ENCODE measurements at regions not wholly inside any gene's neighbourhood (a gene's known extent, or its start where the extent isn't known, plus 50 kb on each side); places are given as distances from the start of the nearest gene placed in this dataset.
"Not testable (repeated sequence)": the region's sequence is repeated elsewhere in the genome, so short reads cannot be mapped to it uniquely, and the experiment has no call there.

GRCh38 chr7:69232445-69233376, 365.6 kb upstream of the AUTS2 start:
- no peak for DNase-seq (ENCODE audit: low spot score)

GRCh38 chr7:69237541-69237940, 360.7 kb upstream of the AUTS2 start:
- DNase-seq (ENCODE audit: low spot score) = no peak

DNA sequence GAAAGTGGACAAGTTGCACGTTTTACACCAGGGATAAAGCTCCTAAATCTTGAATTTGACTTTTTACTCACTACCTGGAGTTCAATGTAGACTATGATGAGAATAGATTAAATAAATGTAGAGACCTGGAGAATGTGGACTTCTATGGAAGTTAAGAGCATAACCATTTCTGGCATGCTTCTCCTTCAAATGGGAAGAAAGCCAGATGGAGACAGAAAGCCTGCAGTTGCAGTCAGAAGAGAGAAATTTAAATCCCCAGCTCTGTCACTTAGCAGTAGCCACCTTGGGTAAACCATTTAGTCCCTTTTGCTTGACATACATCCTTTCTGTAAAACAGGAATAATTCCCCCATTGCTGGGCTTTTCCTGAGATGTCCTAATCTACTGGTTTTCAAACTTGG, 355.3 kb upstream of the AUTS2 start:
- DNase-seq (ENCODE audit: low spot score) = no peak

- no peak for DNase-seq (ENCODE audit: low spot score)
Measured at GRCh38 chr7:69244701-69245100, 353.6 kb upstream of the AUTS2 start.

GRCh38 chr7:69245646-69246045, 352.6 kb upstream of the AUTS2 start:
- DNase-seq (ENCODE audit: low spot score) = no peak

DNA sequence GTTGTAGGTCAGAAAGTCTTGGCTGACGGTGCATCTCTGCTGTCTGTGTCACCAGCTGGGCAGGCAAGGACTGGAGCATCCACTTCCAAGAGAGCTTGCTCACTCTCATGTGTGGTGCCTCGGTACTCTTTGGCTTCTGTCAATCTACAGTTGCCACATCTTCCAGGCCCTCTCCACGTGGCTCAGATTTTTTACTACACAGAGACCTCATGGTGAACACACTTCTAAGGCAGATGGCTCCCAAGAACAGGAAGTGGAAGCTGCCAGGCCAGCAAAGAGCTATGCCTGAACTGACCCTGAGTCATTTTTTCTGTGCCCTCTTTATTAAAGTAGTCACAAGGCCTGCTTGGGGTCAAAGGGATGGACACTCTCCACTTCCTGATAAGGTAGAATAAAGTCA, 351.5 kb upstream of the AUTS2 start:
- no peak for DNase-seq (ENCODE audit: low spot score)

GRCh38 chr7:69248382-69248828, 349.9 kb upstream of the AUTS2 start:
- not testable (repeated sequence) for DNase-seq (ENCODE audit: low spot score)

DNA sequence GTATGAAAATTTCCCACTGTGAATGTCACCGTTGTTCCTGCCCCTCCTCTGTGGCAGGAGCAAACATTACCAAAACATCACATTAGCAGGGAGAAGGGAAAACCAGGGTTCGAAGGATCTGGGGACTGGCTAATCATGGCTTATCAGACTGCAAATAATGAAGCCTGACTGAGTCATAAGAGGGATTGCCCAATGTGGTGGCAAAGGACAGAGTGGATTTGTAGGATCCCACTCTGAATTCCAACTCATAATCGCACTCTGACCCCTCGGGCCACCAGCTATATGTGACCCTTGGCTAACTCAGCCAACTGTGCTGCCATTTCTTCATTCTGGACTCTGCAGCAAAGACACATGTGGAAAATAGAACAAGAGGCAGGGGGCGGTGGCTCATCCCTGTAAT, 347.3 kb upstream of the AUTS2 start:
- no peak for DNase-seq (ENCODE audit: low spot score)

GRCh38 chr7:69254643-69255042, 343.6 kb upstream of the AUTS2 start:
- DNase-seq (ENCODE audit: low spot score) = no peak

DNA sequence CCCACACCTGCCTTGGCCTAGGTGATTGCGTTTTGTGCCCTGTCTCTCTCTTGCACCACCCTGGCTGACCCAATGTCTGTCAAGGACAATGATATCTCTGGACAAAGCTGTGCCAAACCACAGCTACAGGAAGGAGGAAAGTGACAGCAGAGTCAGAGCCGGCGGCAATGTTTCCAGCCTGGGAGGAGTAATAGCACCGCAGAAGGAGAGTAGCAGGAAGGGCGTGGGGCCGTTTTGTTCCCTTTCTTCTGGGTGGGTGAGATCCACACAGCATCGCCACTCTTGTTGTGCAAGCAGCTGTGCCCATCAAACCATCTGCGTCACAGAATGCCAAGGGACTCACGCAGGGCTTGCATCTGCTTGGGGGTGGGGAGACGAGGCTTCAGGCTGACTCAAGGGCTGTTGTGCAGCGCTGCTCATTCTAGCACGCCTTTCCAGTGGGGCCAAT, 341.6 kb upstream of the AUTS2 start:
- DNase-seq (ENCODE audit: low spot score) = no peak

DNA sequence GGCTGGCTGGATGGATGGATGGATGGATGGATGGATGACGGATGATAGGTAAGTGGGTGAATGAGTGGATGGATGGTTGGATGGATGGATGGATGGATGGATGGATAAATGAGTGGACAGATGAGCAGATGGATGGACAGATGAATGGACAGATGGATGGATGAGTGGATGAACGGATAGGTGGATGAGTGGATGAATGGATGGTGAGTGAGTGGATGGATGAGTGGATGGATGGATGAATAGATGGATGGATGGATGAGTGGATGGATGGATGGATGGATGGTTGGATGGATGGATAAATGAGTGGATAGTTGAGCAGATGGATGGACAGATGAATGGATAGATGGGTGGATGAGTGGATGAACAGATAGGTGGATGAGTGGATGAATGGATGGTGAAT, 340.7 kb upstream of the AUTS2 start:
- DNase-seq (ENCODE audit: low spot score) = no peak

GRCh38 chr7:69259445-69259844, 338.8 kb upstream of the AUTS2 start:
- DNase-seq (ENCODE audit: low spot score) = no peak

DNA sequence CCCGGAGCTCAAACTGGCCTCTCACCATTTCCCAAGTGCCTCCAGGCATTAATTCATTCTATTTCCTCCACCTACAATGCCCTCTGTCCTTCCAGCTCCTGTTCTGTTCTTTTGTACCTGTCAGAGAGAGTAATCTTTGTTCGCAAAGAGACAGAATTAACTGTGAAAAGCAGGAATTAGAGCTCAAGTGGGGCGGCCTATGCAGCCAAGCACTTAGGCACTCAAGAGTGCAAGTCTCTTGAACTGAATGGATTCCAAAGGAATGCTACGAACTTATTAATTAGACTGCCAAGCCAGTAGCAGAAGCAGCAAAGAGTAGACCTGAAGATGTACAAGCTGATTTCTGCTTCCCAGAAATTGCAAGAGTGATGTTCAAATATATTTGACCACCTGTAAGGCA, 338.3 kb upstream of the AUTS2 start:
- DNase-seq (ENCODE audit: low spot score) = no peak

- no peak for DNase-seq (ENCODE audit: low spot score)
Measured at GRCh38 chr7:69263550-69263949, 334.7 kb upstream of the AUTS2 start.

DNA sequence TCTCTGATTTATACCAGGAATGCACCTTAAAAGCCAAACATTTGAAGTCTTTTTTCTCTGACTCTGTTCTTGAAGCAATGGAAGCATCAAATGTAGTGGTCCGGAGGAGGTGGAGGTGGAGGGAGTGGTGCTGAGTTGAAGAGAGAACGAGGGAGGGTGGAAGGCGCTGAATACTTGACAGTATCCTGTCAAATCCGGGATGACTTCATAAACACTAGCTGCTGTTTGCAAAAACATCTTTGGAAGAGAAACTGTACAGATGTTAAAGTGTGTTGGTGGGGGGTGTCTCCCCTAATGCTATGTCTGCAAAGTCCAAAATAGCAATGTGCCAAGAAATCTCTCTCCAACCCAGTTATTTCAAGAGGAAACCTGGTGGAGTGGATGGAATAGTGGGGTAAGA, 328.5 kb upstream of the AUTS2 start:
- DNase-seq (ENCODE audit: low spot score) = no peak

GRCh38 chr7:69272101-69272500, 326.2 kb upstream of the AUTS2 start:
- DNase-seq (ENCODE audit: low spot score) = no peak

- DNase-seq (ENCODE audit: low spot score) = no peak
Measured at GRCh38 chr7:69276011-69276729, 322.1 kb upstream of the AUTS2 start.

DNA sequence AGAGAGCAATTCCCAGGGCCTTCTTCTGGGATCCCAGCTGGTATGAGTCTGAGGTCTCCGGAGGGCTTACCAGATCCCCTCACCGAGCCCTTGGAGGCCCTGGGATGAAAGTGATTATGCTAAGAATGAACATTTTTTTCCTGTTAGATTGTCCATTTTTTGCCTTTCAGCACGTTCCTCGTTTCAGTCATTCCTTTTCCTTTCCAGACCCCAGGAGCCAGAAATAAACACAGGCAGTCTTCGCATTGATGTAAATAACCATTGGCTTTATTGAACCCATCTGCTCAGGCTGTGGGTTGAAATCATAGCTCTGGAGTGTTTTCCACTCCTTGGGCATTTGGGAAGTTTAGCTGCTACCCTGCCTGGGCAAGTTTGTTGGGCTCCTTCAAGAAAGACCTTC, 320.9 kb upstream of the AUTS2 start:
- no peak for DNase-seq (ENCODE audit: low spot score)

- DNase-seq (ENCODE audit: low spot score) = no peak
Measured at GRCh38 chr7:69282946-69283345, 315.3 kb upstream of the AUTS2 start.

DNA sequence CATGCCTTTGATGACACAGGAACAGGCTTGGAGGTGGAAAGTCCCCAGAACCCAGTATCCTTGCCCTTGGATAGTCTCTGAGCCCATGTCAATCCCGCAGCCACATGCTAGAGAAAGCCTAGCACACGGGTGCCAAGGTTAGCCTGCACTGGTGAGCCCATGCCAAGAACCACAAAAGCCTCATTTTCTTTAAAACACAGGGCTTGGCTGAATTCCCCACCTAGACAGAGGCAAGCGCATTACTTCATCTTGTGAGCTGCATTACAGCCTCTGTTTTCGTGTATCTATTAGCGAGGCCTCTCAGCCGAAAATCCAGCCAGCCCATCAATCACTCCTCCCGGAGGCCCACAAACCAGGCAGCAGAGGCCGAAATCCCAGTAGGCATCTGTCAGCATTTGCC, 314.9 kb upstream of the AUTS2 start:
- DNase-seq (ENCODE audit: low spot score) = peak; percentile 76

- no peak for DNase-seq (ENCODE audit: low spot score)
Measured at GRCh38 chr7:69285854-69286253, 312.4 kb upstream of the AUTS2 start.

DNA sequence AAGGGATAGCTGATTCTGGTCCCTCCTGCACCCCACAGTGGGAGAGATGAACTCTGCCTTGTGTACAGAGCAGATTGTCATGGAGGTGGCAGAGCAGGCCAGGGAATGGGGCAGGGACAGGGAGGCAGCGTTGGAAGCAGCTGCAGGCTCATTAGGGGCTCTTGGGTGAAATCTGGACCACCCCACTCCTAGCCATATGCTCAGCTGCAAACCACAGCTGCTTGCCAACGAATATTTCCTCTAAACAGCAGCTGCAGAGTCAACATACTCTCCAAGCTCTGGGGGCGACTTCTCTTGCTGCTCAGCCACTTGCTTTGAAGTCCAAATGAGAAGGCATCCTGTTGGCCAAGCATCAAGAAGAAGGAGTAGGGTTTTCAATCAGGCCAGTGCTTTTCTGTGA, 302.3 kb upstream of the AUTS2 start:
- DNase-seq (ENCODE audit: low spot score) = peak; percentile 70

GRCh38 chr7:69301253-69301652, 297.0 kb upstream of the AUTS2 start:
- DNase-seq (ENCODE audit: low spot score) = no peak

Measured in left forelimb (tissue), 1 donor.